H1 (cell line): ENCODE measurements at regions not wholly inside any gene's neighbourhood (a gene's known extent, or its start where the extent isn't known, plus 50 kb on each side); places are given as distances from the start of the nearest gene placed in this dataset.

ENCODE experiments used
- CTCF ChIA-PET: fragments of 300-600 bp; sonication (Branson Sonifier 250); formaldehyde crosslinking; loops from one replicate; lab custom pipeline; 2021; ENCODE audit not compliant: partially characterized antibody; lab: Charles Lee
- POLR2A ChIA-PET: fragments of 300-600 bp; sonication (Branson Sonifier 250); formaldehyde crosslinking; loops from one replicate; lab custom pipeline; 2021; ENCODE audit warnings: inconsistent platforms; ENCODE audit not compliant: partially characterized antibody; lab: Charles Lee
- DNase-seq, 2 experiments: peaks; one replicate each; pipeline versions ENCODE4 v3.0.0 to v3.0.0-alpha.2; 2010 to 2022; ENCODE audit warnings: low spot score in 2 of 2, low read depth in 1 of 2, mixed read lengths in 1 of 2
- FAIRE-seq: peaks from 2 replicates; lab custom pipeline; 2011; peaks lifted over from hg19 to GRCh38; lab: Jason Lieb, UNC
- H2AFZ ChIP-seq: 2 replicates; pipeline ENCODE4 v1.8.1; 2012; ENCODE audit warnings: low read length, inconsistent platforms
- H2AK5ac ChIP-seq: 2 replicates; pipeline ENCODE4 v1.6.1; 2013; ENCODE audit warnings: low read depth, low read length
- H2BK120ac ChIP-seq: replicated peaks from 2 replicates; pipeline ENCODE3; 2013; ENCODE audit warnings: low read depth, low read length, inconsistent platforms
- H2BK12ac ChIP-seq: 2 replicates; pipeline ENCODE4 v1.6.1; 2013; ENCODE audit warnings: low read depth, low read length
- H2BK15ac ChIP-seq: 2 replicates; pipeline ENCODE4 v1.6.1; 2013; ENCODE audit warnings: low read length
- H2BK20ac ChIP-seq: 2 replicates; pipeline ENCODE4 v1.6.1; 2013; ENCODE audit warnings: low read length
- H2BK5ac ChIP-seq: 2 replicates; pipeline ENCODE4 v1.6.1; 2013; ENCODE audit warnings: low read depth, low read length
- H3K14ac ChIP-seq: 2 replicates; pipeline ENCODE4 v1.6.1; 2013; ENCODE audit warnings: inconsistent platforms; ENCODE audit not compliant: insufficient read length
- H3K18ac ChIP-seq: 2 replicates; pipeline ENCODE4 v1.6.1; 2013; ENCODE audit warnings: low read length; ENCODE audit errors: extremely low read depth
- H3K23ac ChIP-seq: 2 replicates; pipeline ENCODE4 v1.6.1; 2013; ENCODE audit warnings: inconsistent platforms; ENCODE audit not compliant: insufficient read length
- H3K23me2 ChIP-seq: 2 replicates; pipeline ENCODE4 v1.6.1; 2013; ENCODE audit warnings: low read depth, low read length
- H3K27ac ChIP-seq: 2 replicates; pipeline ENCODE4 v1.6.1; 2011; ENCODE audit warnings: low read depth, low read length, inconsistent platforms
- H3K27me3 ChIP-seq, 4 experiments: replicated peaks in 1 of 4; 1 replicate in 1 of 4; 2 replicates in 3 of 4; pipeline versions ENCODE4 v1.6.1 to v1.8.1; 2011 to 2013; ENCODE audit warnings: low read length in 3 of 4, mild to moderate bottlenecking in 3 of 4, inconsistent platforms in 2 of 4, mixed read lengths in 2 of 4, moderate library complexity in 1 of 4; ENCODE audit not compliant: control insufficient read depth in 3 of 4, insufficient read depth in 3 of 4; ENCODE audit errors: extremely low read depth in 1 of 4
- H3K36me3 ChIP-seq, 4 experiments: 2 replicates each; pipeline versions ENCODE4 v1.6.1 to v1.8.1; 2011 to 2013; ENCODE audit warnings: mild to moderate bottlenecking in 4 of 4, low read length in 3 of 4, moderate library complexity in 2 of 4, control low read depth in 1 of 4, inconsistent platforms in 1 of 4; ENCODE audit not compliant: insufficient read depth in 4 of 4, control insufficient read depth in 2 of 4
- H3K4ac ChIP-seq: replicated peaks from 2 replicates; pipeline ENCODE3; 2013; ENCODE audit warnings: low read length, low read depth, mixed read lengths, inconsistent platforms; ENCODE audit not compliant: insufficient read length
- H3K4me1 ChIP-seq, 4 experiments: replicated peaks in 1 of 4; 1 replicate in 1 of 4; 2 replicates in 3 of 4; pipeline versions ENCODE4 v1.6.1 to v1.8.1; 2011 to 2013; ENCODE audit warnings: low read length in 3 of 4, inconsistent platforms in 2 of 4, mixed read lengths in 1 of 4; ENCODE audit not compliant: insufficient read depth in 4 of 4, control insufficient read depth in 3 of 4
- H3K4me2 ChIP-seq, 2 experiments: 2 replicates each; pipeline versions ENCODE4 v1.6.1 to v1.8.1; 2011 to 2013; ENCODE audit warnings: low read depth in 2 of 2, low read length in 2 of 2, control low read depth in 1 of 2, inconsistent platforms in 1 of 2, mild to moderate bottlenecking in 1 of 2; ENCODE audit not compliant: insufficient read depth in 1 of 2
- H3K4me3 ChIP-seq, 4 experiments: fragments of 200-600, 300-600 bp in 1 of 4; sonication (generic), shearing (Covaris generic), sonication (Bioruptor Twin) in 1 of 4; 2 replicates each; pipeline versions ENCODE4 v1.5.1 to v1.8.1; 2011 to 2016; ENCODE audit warnings: low read length in 4 of 4, low read depth in 3 of 4, control low read depth in 2 of 4, inconsistent platforms in 2 of 4, mild to moderate bottlenecking in 2 of 4, mixed read lengths in 1 of 4, moderate library complexity in 1 of 4; ENCODE audit not compliant: insufficient read depth in 2 of 4; ENCODE audit errors: extremely low read depth in 1 of 4
- H3K56ac ChIP-seq: replicated peaks from 2 replicates; pipeline ENCODE3; 2013; ENCODE audit warnings: low read depth, mild to moderate bottlenecking, mixed read lengths, low read length, inconsistent platforms; ENCODE audit not compliant: insufficient read length
- H3K79me1 ChIP-seq: 2 replicates; pipeline ENCODE4 v1.6.1; 2013; ENCODE audit warnings: low read depth, low read length, control low read depth
- H3K79me2 ChIP-seq, 2 experiments: 2 replicates each; pipeline versions ENCODE4 v1.6.1 to v1.8.1; 2012 to 2013; ENCODE audit warnings: low read length in 2 of 2, mild to moderate bottlenecking in 2 of 2, inconsistent platforms in 1 of 2; ENCODE audit not compliant: insufficient read depth in 2 of 2, control insufficient read depth in 1 of 2
- H3K9ac ChIP-seq, 4 experiments: replicated peaks in 1 of 4; 1 replicate in 1 of 4; 2 replicates in 3 of 4; pipeline versions ENCODE4 v1.6.1 to v1.8.1; 2011 to 2013; ENCODE audit warnings: low read depth in 3 of 4, low read length in 3 of 4, control low read depth in 2 of 4, mild to moderate bottlenecking in 2 of 4, moderate library complexity in 2 of 4, inconsistent platforms in 1 of 4; ENCODE audit errors: extremely low read depth in 1 of 4
- H3K9me3 ChIP-seq, 2 experiments: 2 replicates each; pipeline versions ENCODE4 v1.6.1 to v1.8.1; 2012 to 2013; ENCODE audit warnings: mild to moderate bottlenecking in 2 of 2, moderate library complexity in 2 of 2, control low read depth in 1 of 2, inconsistent platforms in 1 of 2, low read depth in 1 of 2, low read length in 1 of 2, mixed read lengths in 1 of 2; ENCODE audit not compliant: insufficient read depth in 2 of 2
- H4K20me1 ChIP-seq, 2 experiments: replicated peaks in 1 of 2; 2 replicates each; pipeline versions ENCODE3 to v1.8.1; 2011 to 2013; ENCODE audit warnings: inconsistent platforms in 2 of 2, low read length in 2 of 2, mild to moderate bottlenecking in 1 of 2; ENCODE audit not compliant: insufficient read depth in 2 of 2, control insufficient read depth in 1 of 2
- H4K5ac ChIP-seq: 2 replicates; pipeline ENCODE4 v1.6.1; 2013; ENCODE audit warnings: low read length, low read depth, mixed read lengths, inconsistent platforms; ENCODE audit not compliant: insufficient read length
- H4K8ac ChIP-seq: 2 replicates; pipeline ENCODE4 v1.8.0; 2013; ENCODE audit warnings: mild to moderate bottlenecking, moderate library complexity, low read length, inconsistent platforms; ENCODE audit not compliant: insufficient read depth; ENCODE audit errors: extremely low read depth
- H4K91ac ChIP-seq: replicated peaks from 2 replicates; pipeline ENCODE3; 2013; ENCODE audit warnings: low read length, mixed read lengths, inconsistent platforms; ENCODE audit not compliant: insufficient read length
- EZH2 ChIP-seq: fragments of 200-600 bp; sonication (generic); IDR thresholded peaks from 2 replicates; pipeline ENCODE4 v1.7.1; 2012; ENCODE audit warnings: low read depth, mild to moderate bottlenecking, moderate library complexity, low read length, inconsistent platforms; ENCODE audit not compliant: severe bottlenecking
- KDM5A ChIP-seq: fragments of 200-600 bp; IDR thresholded peaks from 2 replicates; pipeline ENCODE4 v1.7.1; 2012; ENCODE audit warnings: mild to moderate bottlenecking, low read length, inconsistent platforms, mixed read lengths
- TAF7 ChIP-seq: optimal IDR thresholded peaks from 2 replicates; pipeline ENCODE3; 2011; ENCODE audit warnings: low read depth, mild to moderate bottlenecking, inconsistent platforms, low read length, moderate library complexity, borderline replicate concordance
- TEAD4 ChIP-seq: IDR thresholded peaks from 2 replicates; pipeline ENCODE4 v1.6.1; 2012; ENCODE audit warnings: low read depth, low read length, inconsistent platforms, mixed read lengths
- WGBS, 2 experiments: shearing (Covaris generic) in 1 of 2; methylation state at CpG; one replicate each; pipeline versions ENCODE4 v1.1.6 to v1.1.7; 2013 to 2015; ENCODE audit warnings: low lambda C conversion rate in 2 of 2, mixed read lengths in 2 of 2, inconsistent platforms in 1 of 2, low coverage in 1 of 2, missing lambda C conversion rate in 1 of 2; ENCODE audit not compliant: insufficient replicate concordance in 2 of 2, insufficient coverage in 1 of 2, insufficient read length in 1 of 2; ENCODE audit errors: extremely low coverage in 1 of 2, missing lambda C conversion rate in 1 of 2; 5-methylcytosine and 5-hydroxymethylcytosine counted together

DNA sequence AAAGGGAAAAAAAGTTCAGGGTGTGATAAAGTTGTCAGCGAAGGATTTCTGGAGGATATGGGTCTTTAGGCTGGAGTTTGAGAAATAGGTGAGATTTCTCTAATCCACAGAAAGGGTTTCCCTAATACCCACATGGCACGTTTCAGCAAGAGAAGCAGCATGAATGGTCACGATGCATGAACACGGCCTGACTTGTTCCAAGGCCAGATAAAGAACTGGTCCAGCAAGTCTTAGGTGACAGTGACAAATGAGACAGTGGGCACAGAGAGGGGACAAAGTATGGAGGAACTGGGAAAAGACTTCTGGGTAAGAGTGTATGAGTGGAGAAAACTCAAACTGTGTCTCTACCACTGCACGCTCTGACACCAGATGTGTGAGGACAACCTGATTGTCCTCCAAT is 262.0 kb upstream of the FOXQ1 start:
- DNase-seq (no peak), FAIRE-seq (no peak)
- Histone ChIP-seq H3K9ac (no peak overlapping the region), H4K91ac (no peak overlapping the region), H3K14ac (no peak overlapping the region), H3K27me3 (no peaks in the 10 kb centered on the region), H3K27ac (no peak overlapping the region), H4K8ac (no peak overlapping the region), H3K79me2 (peaks cover 0 to 3% of the 10 kb centered on the region in 2 experiments; a peak in 1 of 4 replicates), H3K4me2 (no peak overlapping the region), H3K18ac (no peak overlapping the region), H2BK12ac (no peak overlapping the region), H2BK120ac (no peak overlapping the region), H4K5ac (no peak overlapping the region), H2AFZ (no peak overlapping the region), H3K4me3 (no peak overlapping the region), H3K9me3 (no peaks in the 10 kb centered on the region; a peak in 1 of 4 replicates), H3K23me2 (0 out of 2 replicates have a peak, but pooled peaks cover 4% of the 10 kb centered on the region), H2BK5ac (no peak overlapping the region), H3K79me1 (no peaks in the 10 kb centered on the region), H3K23ac (no peak overlapping the region), H3K4me1 (no peaks in the 10 kb centered on the region)
- TF ChIP-seq TEAD4 (no peak), TAF7 (no peak), EZH2 (no peak), KDM5A (no peak)
- TF ChIP-seq, all 59 proteins: peak for 0
- H3K36me3 ChIP-seq = no peaks in the 10 kb centered on the region
- H2BK20ac ChIP-seq = no peak overlapping the region
- H2BK15ac ChIP-seq = no peak overlapping the region
- H2AK5ac ChIP-seq = no peak overlapping the region
- no peak overlapping the region for H3K4ac ChIP-seq
- no peak overlapping the region for H3K56ac ChIP-seq
- WGBS, 2 experiments = 93% methylated on average over 5 of the region's 5 CpGs; no CpG with 5 or more reads in 1 of the 2 experiments
- CTCF ChIA-PET = no interaction called here
- POLR2A ChIA-PET = no interaction called here
- peaks cover 0 to 2% of the 10 kb centered on the region in 2 experiments for H4K20me1 ChIP-seq
